IPS DF 6.9 (cell line): ENCODE measurements at regions not wholly inside any gene's neighbourhood (a gene's known extent, or its start where the extent isn't known, plus 50 kb on each side); places are given as distances from the start of the nearest gene placed in this dataset.

Experiments
- DNase-seq: peaks from one replicate; pipeline ENCODE4 v3.0.0-alpha.2; 2013; ENCODE audit warnings: low read depth, low spot score
- H3K27ac ChIP-seq: one replicate; pipeline ENCODE4 v1.5.1; 2013; ENCODE audit warnings: low read length, control low read depth
- H3K27me3 ChIP-seq: 2 replicates; pipeline ENCODE4 v1.6.1; 2013; ENCODE audit warnings: mild to moderate bottlenecking, low read length; ENCODE audit not compliant: control insufficient read depth, insufficient read depth
- H3K36me3 ChIP-seq: 2 replicates; pipeline ENCODE4 v1.6.1; 2013; ENCODE audit warnings: low read length; ENCODE audit not compliant: control insufficient read depth, insufficient read depth
- H3K4me1 ChIP-seq: 2 replicates; pipeline ENCODE4 v1.6.1; 2013; ENCODE audit warnings: low read length; ENCODE audit not compliant: control insufficient read depth, insufficient read depth
- H3K4me3 ChIP-seq: 2 replicates; pipeline ENCODE4 v1.5.1; 2013; ENCODE audit warnings: mild to moderate bottlenecking, low read length
- H3K9me3 ChIP-seq: 2 replicates; pipeline ENCODE4 v1.6.1; 2013; ENCODE audit warnings: low read length, inconsistent platforms; ENCODE audit not compliant: control insufficient read depth, insufficient read depth
- WGBS: extraction: QIAGEN DNeasy Blood & Tissue Kit; methylation state at CpG from one replicate; pipeline ENCODE4 v1.1.7; 2013; ENCODE audit warnings: mixed read lengths, missing lambda C conversion rate; ENCODE audit not compliant: insufficient read length, insufficient coverage; 5-methylcytosine and 5-hydroxymethylcytosine counted together

DNA sequence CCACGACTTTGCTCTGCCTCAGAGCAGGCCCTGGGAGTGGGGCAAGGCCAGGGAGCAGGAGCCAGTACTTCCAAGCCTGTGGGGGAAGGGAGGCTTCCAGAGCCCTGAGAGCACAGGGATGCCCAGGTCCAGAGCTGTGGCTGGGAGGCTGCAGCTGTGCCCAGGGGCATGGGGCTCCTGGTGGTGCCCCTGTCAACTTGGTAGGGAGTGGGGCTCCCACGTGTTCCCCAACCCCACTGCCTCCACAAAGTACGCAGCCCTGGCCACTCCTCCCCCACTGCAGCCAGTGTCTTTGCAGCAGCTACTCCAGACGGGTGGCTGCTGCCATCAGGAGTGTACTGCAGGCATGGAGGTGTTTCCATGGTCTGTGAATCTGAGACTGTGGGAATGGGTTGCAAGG, 294.1 kb upstream of the SNX7 start:
- no peaks in the 10 kb centered on the region for H3K4me1 ChIP-seq
- no peaks in the 10 kb centered on the region for H3K36me3 ChIP-seq
- no peak overlapping the region for H3K27ac ChIP-seq
- H3K27me3 ChIP-seq, result no peaks in the 10 kb centered on the region
- no CpG with 5 or more reads among the region's 4 CpGs for WGBS
- H3K9me3 ChIP-seq, result no peaks in the 10 kb centered on the region
- H3K4me3 ChIP-seq, result no peak overlapping the region
- no peak for DNase-seq

DNA sequence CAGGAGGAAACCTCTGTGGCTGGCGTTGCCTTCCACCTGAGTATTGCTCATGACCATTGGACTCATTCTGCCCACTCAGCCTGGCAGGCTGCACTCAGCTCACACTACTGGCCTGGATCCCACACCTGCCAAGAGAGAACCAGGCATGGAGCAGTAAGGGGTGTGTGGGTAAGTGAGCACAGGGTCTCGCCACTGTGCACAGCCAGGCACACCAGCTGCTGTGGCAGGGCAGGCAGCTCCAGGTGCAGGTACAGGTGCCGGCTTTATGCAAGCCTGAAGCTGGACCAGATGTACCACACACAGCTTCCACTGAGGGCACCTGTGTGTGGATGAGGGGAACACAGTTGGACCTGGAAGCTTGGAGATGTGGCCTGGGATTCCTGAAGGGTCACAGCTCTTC, 295.2 kb upstream of the SNX7 start:
- Histone ChIP-seq H3K36me3 (no peaks in the 10 kb centered on the region), H3K27me3 (no peaks in the 10 kb centered on the region), H3K4me3 (no peak overlapping the region), H3K27ac (no peak overlapping the region), H3K9me3 (no peaks in the 10 kb centered on the region), H3K4me1 (no peaks in the 10 kb centered on the region)
- no peak for DNase-seq
- no CpG with 5 or more reads among the region's 3 CpGs for WGBS

DNA sequence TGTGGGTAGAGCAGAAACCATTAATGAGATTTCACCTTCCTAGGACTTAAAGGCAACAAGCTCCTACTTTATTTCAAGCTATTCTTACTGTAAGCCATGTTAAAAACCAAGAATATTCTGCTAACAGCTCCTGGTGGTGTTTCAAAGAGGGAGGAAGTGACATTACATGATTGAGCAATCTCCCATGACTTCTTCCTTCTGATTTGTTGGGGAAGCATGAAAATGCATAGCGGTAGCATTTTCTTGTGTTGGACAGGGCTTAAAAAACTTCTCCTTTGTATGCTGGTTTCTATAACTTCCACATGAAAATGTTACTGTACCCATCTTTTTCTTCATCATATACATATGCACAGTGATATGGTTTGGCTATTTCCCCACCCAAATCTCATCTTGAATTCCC, 297.0 kb upstream of the SNX7 start:
- DNase-seq, result no peak
- no peak overlapping the region for H3K4me3 ChIP-seq
- H3K4me1 ChIP-seq, result no peaks in the 10 kb centered on the region
- WGBS, result no CpG with 5 or more reads among the region's 1 CpG
- no peaks in the 10 kb centered on the region for H3K36me3 ChIP-seq
- no peaks in the 10 kb centered on the region for H3K9me3 ChIP-seq
- no peaks in the 10 kb centered on the region for H3K27me3 ChIP-seq
- no peak overlapping the region for H3K27ac ChIP-seq

DNA sequence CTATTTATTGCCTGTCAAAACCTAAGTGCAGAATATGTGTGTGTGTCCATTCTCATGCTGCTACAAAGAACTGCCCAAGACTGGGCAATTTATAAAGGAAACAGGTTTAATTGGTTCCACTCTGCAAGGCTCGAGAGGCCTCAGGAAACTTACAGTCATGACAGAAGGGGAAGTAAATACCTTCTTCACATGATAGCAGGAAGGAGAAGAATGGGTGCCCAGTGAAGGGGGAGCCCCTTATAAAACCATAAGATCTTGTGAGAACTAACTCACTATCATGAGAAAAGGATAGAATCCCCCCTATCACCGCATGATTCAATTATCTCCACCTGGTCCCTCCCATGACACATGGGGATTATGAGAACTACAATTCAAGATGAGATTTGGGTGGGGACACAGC, 300.7 kb upstream of the SNX7 start:
- no peaks in the 10 kb centered on the region for H3K4me1 ChIP-seq
- H3K27me3 ChIP-seq, result no peaks in the 10 kb centered on the region
- no peaks in the 10 kb centered on the region for H3K36me3 ChIP-seq
- H3K9me3 ChIP-seq, result no peaks in the 10 kb centered on the region
- no CpG with 5 or more reads among the region's 2 CpGs for WGBS
- H3K4me3 ChIP-seq, result no peak overlapping the region
- no peak for DNase-seq
- H3K27ac ChIP-seq, result no peak overlapping the region

DNA sequence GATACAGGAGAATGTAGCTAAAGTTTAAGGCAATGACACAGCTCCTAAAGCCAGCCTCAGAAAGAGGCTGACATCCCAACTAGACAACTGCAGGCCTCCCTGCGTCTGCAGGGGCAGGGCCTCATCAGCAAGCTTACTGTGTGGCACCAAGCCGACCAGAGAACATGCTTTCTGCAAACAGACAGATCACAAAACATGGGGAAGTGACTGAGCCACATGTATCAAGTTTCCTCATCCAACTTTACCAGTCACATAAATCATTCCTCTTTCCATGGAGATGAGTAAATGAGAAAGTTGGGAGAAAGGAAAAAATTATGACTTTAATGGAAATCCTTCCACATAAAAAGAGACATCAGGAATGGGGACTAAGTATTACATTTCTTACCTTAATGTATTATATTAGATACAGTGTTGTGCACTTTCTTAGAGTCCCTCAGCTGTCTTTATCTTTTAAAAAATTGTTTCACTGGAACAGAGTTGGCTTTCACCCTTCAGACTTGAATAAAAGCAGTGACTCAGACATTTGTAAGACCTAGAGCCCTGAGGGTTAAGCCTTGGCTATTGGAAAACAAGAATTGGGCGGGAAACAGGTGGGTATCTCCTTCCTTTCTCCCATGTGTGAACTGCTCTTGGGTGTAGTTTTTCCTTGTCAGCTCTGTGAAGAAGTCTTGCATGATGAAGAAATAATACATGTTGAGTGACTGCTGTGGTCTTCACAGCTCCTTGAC, 305.7 kb upstream of the SNX7 start:
- no peak overlapping the region for H3K27ac ChIP-seq
- WGBS, result no CpG with 5 or more reads among the region's 3 CpGs
- no peak for DNase-seq

DNA sequence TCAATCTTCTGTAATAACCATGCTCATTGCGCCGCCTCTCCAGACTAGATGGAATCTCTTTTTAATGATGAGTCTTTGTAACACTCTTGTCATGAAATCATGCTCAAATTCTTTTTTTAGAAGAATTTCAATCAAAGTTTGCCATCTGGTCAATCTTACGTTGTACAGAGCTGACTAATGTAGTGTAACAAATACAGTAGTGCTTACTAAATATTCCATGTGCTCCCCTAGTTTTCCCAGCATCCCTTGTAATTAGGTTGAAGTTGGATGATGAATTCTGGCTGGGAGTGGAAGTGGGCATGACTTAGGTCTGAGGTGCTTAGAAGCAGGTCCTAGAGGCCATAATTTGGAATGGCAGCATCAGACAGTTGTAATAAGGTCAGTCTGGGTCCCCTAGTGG, 309.1 kb upstream of the SNX7 start:
- H3K27ac ChIP-seq, result no peak overlapping the region
- no peak for DNase-seq
- no CpG with 5 or more reads among the region's 3 CpGs for WGBS
- no peaks in the 10 kb centered on the region for H3K36me3 ChIP-seq
- H3K4me1 ChIP-seq, result no peaks in the 10 kb centered on the region
- no peak overlapping the region for H3K4me3 ChIP-seq
- no peaks in the 10 kb centered on the region for H3K9me3 ChIP-seq
- no peaks in the 10 kb centered on the region for H3K27me3 ChIP-seq

More for the DNA sequence above, 305.7 kb upstream of the SNX7 start:
- Histone ChIP-seq H3K36me3 (no peaks in the 10 kb centered on the region), H3K27me3 (no peaks in the 10 kb centered on the region), H3K4me1 (no peaks in the 10 kb centered on the region), H3K4me3 (no peak overlapping the region), H3K9me3 (no peaks in the 10 kb centered on the region)

DNA sequence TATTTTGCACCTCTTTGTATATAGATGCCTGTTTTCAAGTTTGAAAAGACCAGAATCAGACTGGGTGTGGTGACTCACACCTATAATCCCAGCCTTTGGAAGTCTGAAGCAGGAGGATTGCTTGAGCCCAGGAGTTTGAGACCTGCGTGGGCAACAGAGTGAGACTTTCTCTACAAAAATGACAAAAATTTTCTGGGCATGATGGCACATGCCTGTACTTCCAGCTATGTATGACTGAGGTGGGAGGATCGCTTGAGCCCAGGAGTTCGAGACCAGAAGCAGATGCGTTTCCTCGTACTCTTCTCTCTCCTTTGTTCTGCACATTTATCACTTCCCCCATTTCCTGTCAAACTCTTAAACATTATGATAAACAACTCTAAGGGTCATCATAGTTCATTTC, 310.0 kb upstream of the SNX7 start:
- H3K9me3 ChIP-seq, result no peaks in the 10 kb centered on the region

DNA sequence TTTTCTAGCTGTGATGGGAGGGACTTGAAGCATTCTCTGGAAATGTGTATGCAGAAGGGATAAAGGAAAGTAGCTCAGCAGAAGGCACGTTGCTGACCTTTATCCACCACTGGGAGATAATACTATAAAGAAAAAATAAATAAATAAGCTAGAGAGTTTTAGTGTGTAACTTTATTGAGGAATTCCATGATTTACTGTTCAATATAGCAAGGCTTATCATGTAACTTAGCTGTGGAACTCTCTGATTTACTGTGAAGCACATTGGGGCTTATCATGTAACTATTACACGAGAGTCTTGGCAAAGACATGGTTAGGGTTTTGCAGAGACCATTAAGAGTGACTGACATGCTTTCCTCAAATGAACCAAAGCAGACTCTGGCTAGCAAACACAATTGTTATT, 316.1 kb upstream of the SNX7 start:
- H3K4me1 ChIP-seq, result no peaks in the 10 kb centered on the region
- no peak for DNase-seq
- no peak overlapping the region for H3K27ac ChIP-seq
- no CpG with 5 or more reads among the region's 2 CpGs for WGBS
- H3K36me3 ChIP-seq, result no peaks in the 10 kb centered on the region
- H3K4me3 ChIP-seq, result no peak overlapping the region
- H3K27me3 ChIP-seq, result no peaks in the 10 kb centered on the region
- no peaks in the 10 kb centered on the region for H3K9me3 ChIP-seq

More for the DNA sequence above, 310.0 kb upstream of the SNX7 start:
- Histone ChIP-seq H3K36me3 (no peaks in the 10 kb centered on the region), H3K27me3 (no peaks in the 10 kb centered on the region), H3K27ac (no peak overlapping the region), H3K4me3 (no peak overlapping the region), H3K4me1 (no peaks in the 10 kb centered on the region)
- WGBS, result no CpG with 5 or more reads among the region's 5 CpGs
- no peak for DNase-seq

DNA sequence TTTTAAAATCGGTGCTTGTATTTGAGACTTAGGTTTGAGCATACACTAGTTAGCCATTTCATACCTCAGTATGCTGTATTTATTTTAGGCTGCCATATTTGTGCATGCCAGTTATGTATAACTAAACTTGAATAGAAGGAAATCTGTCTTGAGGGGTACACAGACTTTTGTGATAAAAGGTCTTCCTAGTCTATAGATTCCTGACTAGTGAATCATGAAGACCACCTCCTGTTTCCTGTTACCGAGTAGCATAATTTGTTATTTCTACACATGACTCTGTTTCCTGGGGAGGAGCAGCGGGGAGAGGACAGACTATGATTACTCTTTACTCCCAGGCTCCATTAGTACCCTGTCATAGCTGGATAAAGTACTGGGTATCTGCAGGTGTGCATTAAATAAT, 316.8 kb upstream of the SNX7 start:
- Histone ChIP-seq H3K4me3 (no peak overlapping the region), H3K27ac (no peak overlapping the region), H3K9me3 (no peaks in the 10 kb centered on the region), H3K4me1 (no peaks in the 10 kb centered on the region), H3K36me3 (no peaks in the 10 kb centered on the region), H3K27me3 (no peaks in the 10 kb centered on the region)
- no CpG with 5 or more reads among the region's 3 CpGs for WGBS
- no peak for DNase-seq

DNA sequence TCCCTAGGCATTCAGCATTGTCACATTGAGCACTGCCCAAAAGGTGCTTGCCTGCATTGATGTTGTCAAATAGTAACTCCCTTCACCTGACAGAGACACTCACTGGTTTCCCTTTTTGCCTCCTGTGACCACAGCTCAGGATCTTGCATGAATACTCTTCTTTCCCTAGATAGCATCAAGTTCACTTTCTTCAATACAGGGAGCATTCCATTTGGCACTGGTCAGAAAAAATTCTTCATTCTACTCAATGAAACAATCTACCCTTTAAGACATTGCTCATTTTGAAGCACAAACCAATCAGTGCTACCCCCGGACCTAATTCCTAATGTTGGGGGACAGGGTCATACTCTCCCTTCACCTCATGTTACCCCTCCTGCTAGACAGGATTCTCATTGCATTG, 319.0 kb upstream of the SNX7 start:
- no peak for DNase-seq
- no peaks in the 10 kb centered on the region for H3K9me3 ChIP-seq
- H3K4me3 ChIP-seq, result no peak overlapping the region
- no peaks in the 10 kb centered on the region for H3K36me3 ChIP-seq
- no peaks in the 10 kb centered on the region for H3K4me1 ChIP-seq
- no peak overlapping the region for H3K27ac ChIP-seq
- H3K27me3 ChIP-seq, result no peaks in the 10 kb centered on the region
- WGBS, result no CpG with 5 or more reads among the region's 1 CpG

DNA sequence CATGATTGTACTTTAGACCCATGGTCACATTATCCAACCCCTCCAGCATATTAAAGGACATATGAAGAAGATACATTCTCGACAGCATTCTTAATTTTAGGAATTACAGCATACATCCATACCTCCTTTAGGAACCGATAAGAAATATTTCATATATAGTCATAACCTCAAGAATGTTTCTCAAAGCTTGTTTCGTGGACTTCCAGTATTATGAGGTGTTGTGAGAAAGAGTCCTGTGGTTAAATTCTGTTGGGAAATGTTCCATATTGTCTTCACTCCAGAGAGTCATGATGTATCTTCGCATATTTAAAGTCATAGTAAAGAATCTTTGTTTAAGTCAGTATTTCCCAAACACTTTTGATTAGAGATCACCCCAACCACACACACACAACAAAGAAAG, 321.0 kb upstream of the SNX7 start:
- H3K4me3 ChIP-seq, result no peak overlapping the region
- no CpG with 5 or more reads among the region's 4 CpGs for WGBS
- no peaks in the 10 kb centered on the region for H3K4me1 ChIP-seq
- no peak for DNase-seq
- H3K36me3 ChIP-seq, result no peaks in the 10 kb centered on the region
- H3K9me3 ChIP-seq, result no peaks in the 10 kb centered on the region
- no peak overlapping the region for H3K27ac ChIP-seq
- no peaks in the 10 kb centered on the region for H3K27me3 ChIP-seq
